H9 (cell line): ENCODE measurements at regions not wholly inside any gene's neighbourhood (a gene's known extent, or its start where the extent isn't known, plus 50 kb on each side); places are given as distances from the start of the nearest gene placed in this dataset.

ENCODE experiments used
- DNase-seq: peaks from one replicate; pipeline ENCODE4 v3.0.0-alpha.2; 2017
- H2AFZ ChIP-seq: one replicate; pipeline ENCODE4 v1.6.1; 2013; ENCODE audit warnings: mild to moderate bottlenecking, low read length, control low read depth, moderate library complexity
- H2AK5ac ChIP-seq: 2 replicates; pipeline ENCODE4 v1.6.1; 2013; ENCODE audit warnings: low read length, control low read depth, mixed read lengths; ENCODE audit not compliant: insufficient read length
- H2BK120ac ChIP-seq: one replicate; pipeline ENCODE4 v1.6.1; 2013; ENCODE audit warnings: low read depth, mild to moderate bottlenecking, low read length, control low read depth, inconsistent platforms; ENCODE audit not compliant: poor library complexity, severe bottlenecking
- H2BK12ac ChIP-seq: 2 replicates; pipeline ENCODE4 v1.6.1; 2013; ENCODE audit warnings: low read length, control low read depth, mixed read lengths, low read depth; ENCODE audit not compliant: insufficient read length
- H2BK15ac ChIP-seq: 2 replicates; pipeline ENCODE4 v1.6.1; 2013; ENCODE audit warnings: low read depth, low read length, control low read depth
- H2BK20ac ChIP-seq: one replicate; pipeline ENCODE4 v1.6.1; 2013; ENCODE audit warnings: low read depth, mild to moderate bottlenecking, low read length, control low read depth, inconsistent platforms; ENCODE audit not compliant: poor library complexity, severe bottlenecking
- H2BK5ac ChIP-seq: 2 replicates; pipeline ENCODE4 v1.6.1; 2013; ENCODE audit warnings: low read length, control low read depth, mixed read lengths; ENCODE audit not compliant: insufficient read length
- H3K14ac ChIP-seq: 2 replicates; pipeline ENCODE4 v1.6.1; 2013; ENCODE audit warnings: low read length, control low read depth; ENCODE audit not compliant: insufficient read depth
- H3K18ac ChIP-seq: 2 replicates; pipeline ENCODE4 v1.6.1; 2013; ENCODE audit warnings: low read depth, mild to moderate bottlenecking, mixed read lengths, low read length, control low read depth; ENCODE audit not compliant: insufficient read length
- H3K23ac ChIP-seq: 2 replicates; pipeline ENCODE4 v1.6.1; 2013; ENCODE audit warnings: low read length, control low read depth, mixed read lengths, low read depth; ENCODE audit not compliant: insufficient read length
- H3K23me2 ChIP-seq: 2 replicates; pipeline ENCODE4 v1.6.1; 2013; ENCODE audit warnings: low read depth, mild to moderate bottlenecking, mixed read lengths, low read length, control low read depth; ENCODE audit not compliant: insufficient read length, poor library complexity, severe bottlenecking
- H3K27ac ChIP-seq: 2 replicates; pipeline ENCODE4 v1.5.1; 2013; ENCODE audit warnings: low read length, control low read depth, mixed read lengths, low read depth; ENCODE audit not compliant: insufficient read length
- H3K27me3 ChIP-seq: 2 replicates; pipeline ENCODE4 v1.6.1; 2013; ENCODE audit warnings: low read length, control low read depth, inconsistent platforms; ENCODE audit not compliant: insufficient read depth
- H3K4ac ChIP-seq: 2 replicates; pipeline ENCODE4 v1.6.1; 2013; ENCODE audit warnings: low read depth, mild to moderate bottlenecking, control low read depth, inconsistent platforms, low read length, moderate library complexity
- H3K4me1 ChIP-seq: 2 replicates; pipeline ENCODE4 v1.6.1; 2013; ENCODE audit warnings: low read length, control low read depth, inconsistent platforms; ENCODE audit not compliant: insufficient read depth
- H3K4me2 ChIP-seq: 2 replicates; pipeline ENCODE4 v1.6.1; 2013; ENCODE audit warnings: low read length, control low read depth, mixed read lengths; ENCODE audit not compliant: insufficient read length, insufficient read depth
- H3K56ac ChIP-seq: 2 replicates; pipeline ENCODE4 v1.6.1; 2013; ENCODE audit warnings: low read depth, mild to moderate bottlenecking, mixed read lengths, low read length, control low read depth; ENCODE audit not compliant: insufficient read length
- H3K79me1 ChIP-seq: 2 replicates; pipeline ENCODE4 v1.6.1; 2013; ENCODE audit warnings: low read depth, mild to moderate bottlenecking, moderate library complexity, low read length, control low read depth, inconsistent platforms; ENCODE audit not compliant: insufficient read depth, poor library complexity, severe bottlenecking
- H3K79me2 ChIP-seq: 2 replicates; pipeline ENCODE4 v1.6.1; 2013; ENCODE audit warnings: low read length, control low read depth, inconsistent platforms; ENCODE audit not compliant: insufficient read depth
- H3K9ac ChIP-seq: 2 replicates; pipeline ENCODE4 v1.6.1; 2013; ENCODE audit warnings: low read length, control low read depth, mixed read lengths; ENCODE audit not compliant: insufficient read length; ENCODE audit errors: extremely low read depth
- H3K9me3 ChIP-seq: one replicate; pipeline ENCODE4 v1.6.1; 2013; ENCODE audit warnings: low read depth, low read length, inconsistent platforms; ENCODE audit not compliant: control insufficient read depth
- H3T11ph ChIP-seq: one replicate; pipeline ENCODE4 v1.6.1; 2013; ENCODE audit warnings: mild to moderate bottlenecking, low read length, control low read depth, inconsistent platforms
- H4K20me1 ChIP-seq: one replicate; pipeline ENCODE4 v1.6.1; 2013; ENCODE audit not compliant: control insufficient read depth, insufficient read length, insufficient read depth
- H4K5ac ChIP-seq: 2 replicates; pipeline ENCODE4 v1.6.1; 2013; ENCODE audit warnings: low read depth, mild to moderate bottlenecking, mixed read lengths, low read length, control low read depth; ENCODE audit not compliant: insufficient read length
- H4K8ac ChIP-seq: replicated peaks from 2 replicates; pipeline ENCODE4 v1.6.1; 2013; ENCODE audit warnings: low read length, control low read depth, mixed read lengths, low read depth; ENCODE audit not compliant: insufficient read length
- H4K91ac ChIP-seq: 2 replicates; pipeline ENCODE4 v1.6.1; 2013; ENCODE audit warnings: low read depth, mild to moderate bottlenecking, moderate library complexity, mixed read lengths, low read length, control low read depth; ENCODE audit not compliant: insufficient read length
- H3K27ac Mint-ChIP-seq, 3 experiments: 2 replicates in 2 of 3; 3 replicates in 1 of 3; pipeline ENCODE4 v1.8.0; 2020 to 2021; ENCODE audit warnings: mixed read lengths in 3 of 3, mild to moderate bottlenecking in 1 of 3, moderate library complexity in 1 of 3
- H3K27me3 Mint-ChIP-seq: 2 replicates; pipeline ENCODE4 v1.8.0; 2021; ENCODE audit warnings: low read depth, mild to moderate bottlenecking, moderate library complexity, mixed read lengths
- H3K36me3 Mint-ChIP-seq, 3 experiments: 2 replicates in 2 of 3; 3 replicates in 1 of 3; pipeline ENCODE4 v1.8.0; 2020 to 2021; ENCODE audit warnings: low read depth in 3 of 3, mixed read lengths in 3 of 3; ENCODE audit not compliant: insufficient read depth in 1 of 3
- H3K4me1 Mint-ChIP-seq, 2 experiments: 2 replicates each; pipeline ENCODE4 v1.8.0; 2020; ENCODE audit warnings: mixed read lengths in 2 of 2
- H3K4me3 Mint-ChIP-seq, 2 experiments: 2 replicates in 1 of 2; 3 replicates in 1 of 2; pipeline ENCODE4 v1.8.0; 2020 to 2021; ENCODE audit warnings: mild to moderate bottlenecking in 2 of 2, mixed read lengths in 2 of 2, moderate library complexity in 1 of 2
- H3K9me3 Mint-ChIP-seq, 2 experiments: 2 replicates in 1 of 2; 3 replicates in 1 of 2; pipeline ENCODE4 v1.8.0; 2020; ENCODE audit warnings: mild to moderate bottlenecking in 2 of 2, mixed read lengths in 2 of 2, moderate library complexity in 1 of 2
- TF ChIP-seq, protein P1 (sequence below): fragments of 200-600 bp; sonication (generic); conservative IDR thresholded peaks from 3 replicates; pipeline ENCODE4 v1.8.0; 2021; ENCODE audit warnings: antibody characterized with exemption, mild to moderate bottlenecking

DNA sequence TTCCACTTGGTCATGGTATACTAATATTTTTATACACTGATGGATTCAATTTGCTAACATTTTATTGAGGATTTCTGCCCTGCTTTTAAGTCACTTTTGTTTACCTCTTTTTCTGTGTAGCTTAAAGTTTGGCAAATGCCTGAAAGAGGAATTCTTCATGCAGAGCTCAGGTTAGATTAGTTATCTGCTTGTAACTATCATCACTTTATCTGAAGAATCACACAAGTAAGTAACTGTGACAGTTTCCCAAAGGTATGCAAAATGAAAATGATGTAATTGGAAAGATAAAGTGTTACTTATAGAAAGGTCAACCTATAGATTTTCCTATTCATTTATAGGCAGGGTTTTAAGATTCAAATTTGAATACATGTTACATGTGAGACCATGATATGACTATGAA, 188.8 kb upstream of the ACTBL2 start:
- Histone ChIP-seq H4K91ac (no peak overlapping the region), H3K9ac (no peak overlapping the region), H3K27me3 (no peaks in the 10 kb centered on the region), H2BK120ac (no peak overlapping the region), H3K56ac (no peak overlapping the region), H3K79me1 (no peaks in the 10 kb centered on the region), H2BK5ac (no peak overlapping the region), H3K14ac (no peak overlapping the region), H3K4ac (no peak overlapping the region), H3K18ac (no peak overlapping the region), H3T11ph (no peak overlapping the region), H3K23ac (no peak overlapping the region), H2AFZ (no peak overlapping the region), H2BK12ac (no peak overlapping the region), H4K5ac (no peak overlapping the region), H3K4me2 (no peak overlapping the region), H3K23me2 (no peaks in the 10 kb centered on the region), H2BK15ac (no peak overlapping the region), H3K9me3 (no peaks in the 10 kb centered on the region), H3K4me1 (no peaks in the 10 kb centered on the region), H2AK5ac (no peak overlapping the region), H4K20me1 (no peaks in the 10 kb centered on the region), H4K8ac (no peak overlapping the region), H3K79me2 (no peaks in the 10 kb centered on the region), H3K27ac (no peak overlapping the region), H2BK20ac (no peak overlapping the region)
- H3K27ac Mint-ChIP-seq = no peak overlapping the region
- peaks cover 0 to 4% of the 10 kb centered on the region in 2 experiments; a peak in 2 of 4 replicates for H3K4me1 Mint-ChIP-seq
- DNase-seq = no peak
- H3K27me3 Mint-ChIP-seq = no peaks in the 10 kb centered on the region
- no peak overlapping the region for H3K4me3 Mint-ChIP-seq
- TF ChIP-seq, protein P1, sequence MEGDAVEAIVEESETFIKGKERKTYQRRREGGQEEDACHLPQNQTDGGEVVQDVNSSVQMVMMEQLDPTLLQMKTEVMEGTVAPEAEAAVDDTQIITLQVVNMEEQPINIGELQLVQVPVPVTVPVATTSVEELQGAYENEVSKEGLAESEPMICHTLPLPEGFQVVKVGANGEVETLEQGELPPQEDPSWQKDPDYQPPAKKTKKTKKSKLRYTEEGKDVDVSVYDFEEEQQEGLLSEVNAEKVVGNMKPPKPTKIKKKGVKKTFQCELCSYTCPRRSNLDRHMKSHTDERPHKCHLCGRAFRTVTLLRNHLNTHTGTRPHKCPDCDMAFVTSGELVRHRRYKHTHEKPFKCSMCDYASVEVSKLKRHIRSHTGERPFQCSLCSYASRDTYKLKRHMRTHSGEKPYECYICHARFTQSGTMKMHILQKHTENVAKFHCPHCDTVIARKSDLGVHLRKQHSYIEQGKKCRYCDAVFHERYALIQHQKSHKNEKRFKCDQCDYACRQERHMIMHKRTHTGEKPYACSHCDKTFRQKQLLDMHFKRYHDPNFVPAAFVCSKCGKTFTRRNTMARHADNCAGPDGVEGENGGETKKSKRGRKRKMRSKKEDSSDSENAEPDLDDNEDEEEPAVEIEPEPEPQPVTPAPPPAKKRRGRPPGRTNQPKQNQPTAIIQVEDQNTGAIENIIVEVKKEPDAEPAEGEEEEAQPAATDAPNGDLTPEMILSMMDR = no peak
- H3K9me3 Mint-ChIP-seq = no peaks in the 10 kb centered on the region
- H3K36me3 Mint-ChIP-seq = no peaks in the 10 kb centered on the region
